ENCODE measurements at regions not wholly inside any gene's neighbourhood (a gene's known extent, or its start where the extent isn't known, plus 50 kb on each side); places are given as distances from the start of the nearest gene placed in this dataset.

DNA sequence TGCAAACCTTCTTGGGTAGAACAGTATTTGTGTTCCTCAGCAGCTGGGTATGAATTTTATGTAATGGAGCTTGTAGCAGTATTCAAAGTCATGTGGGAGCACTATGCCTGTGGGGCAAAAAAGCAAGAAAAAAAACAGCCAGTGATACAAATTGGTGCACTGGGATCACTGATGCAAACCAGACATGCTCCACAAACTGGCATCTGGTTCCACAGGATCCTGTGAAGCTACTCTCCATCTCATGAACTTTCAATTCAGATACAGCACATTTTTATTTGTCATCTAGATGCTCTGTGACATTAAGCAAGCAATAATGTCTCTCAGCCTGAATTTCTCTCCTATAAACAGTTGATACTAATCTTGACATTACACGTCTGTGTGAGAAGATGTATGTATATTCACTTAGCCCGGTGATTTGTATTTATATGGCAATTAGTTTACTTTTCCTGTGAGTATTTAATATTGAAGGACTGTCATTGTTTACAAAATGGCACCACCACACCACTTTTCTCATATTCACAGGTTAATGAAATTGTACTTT is 208.5 kb upstream of the GRIA4 start:
- no peak for TF ChIP-seq POLR2A (IDR thresholded peaks at IDR 0.05; ENCODE audit: extremely low read depth, insufficient read length)
- TF ChIP-seq CTCF (IDR thresholded peaks at IDR 0.05; ENCODE audit: low read depth, low read length), result no peak
